Femur (tissue), 1 donor: ENCODE measurements at regions not wholly inside any gene's neighbourhood (a gene's known extent, or its start where the extent isn't known, plus 50 kb on each side); places are given as distances from the start of the nearest gene placed in this dataset.

Experiments
- DNase-seq: peaks from one replicate; pipeline ENCODE4 v3.0.0-alpha.2; 2017

DNA sequence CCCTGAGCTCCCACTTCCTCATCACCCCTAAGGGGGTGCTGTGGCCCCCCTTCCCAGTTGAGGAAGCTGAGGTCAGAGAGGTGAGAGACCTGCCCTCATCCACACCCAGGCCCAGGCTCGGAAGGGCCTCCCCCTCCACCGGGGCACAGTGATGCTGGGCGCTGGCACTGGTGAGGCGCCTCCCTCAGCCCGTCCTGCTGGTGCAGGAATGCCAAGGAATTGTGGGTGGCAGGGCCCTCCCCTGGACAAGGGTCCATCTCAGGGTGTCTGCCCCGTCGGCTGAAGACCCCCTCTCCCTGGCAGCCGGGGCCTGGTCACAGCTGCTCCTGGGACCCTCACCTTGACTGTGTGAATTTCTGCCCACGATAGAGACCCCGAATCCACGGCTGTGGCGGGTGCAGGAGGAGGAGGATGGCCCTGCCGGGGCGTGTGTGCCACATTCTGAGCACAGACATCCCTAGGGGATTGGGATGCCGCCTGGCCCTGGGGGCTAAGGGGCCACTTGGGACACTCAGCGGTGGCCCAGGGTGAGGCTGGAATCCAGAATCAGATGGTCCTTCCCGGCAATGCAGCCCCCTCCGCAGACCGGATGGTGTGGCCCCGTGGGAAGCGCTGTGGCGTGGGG, 70.2 kb upstream of the GATA5 start:
- DNase-seq: no peak

DNA sequence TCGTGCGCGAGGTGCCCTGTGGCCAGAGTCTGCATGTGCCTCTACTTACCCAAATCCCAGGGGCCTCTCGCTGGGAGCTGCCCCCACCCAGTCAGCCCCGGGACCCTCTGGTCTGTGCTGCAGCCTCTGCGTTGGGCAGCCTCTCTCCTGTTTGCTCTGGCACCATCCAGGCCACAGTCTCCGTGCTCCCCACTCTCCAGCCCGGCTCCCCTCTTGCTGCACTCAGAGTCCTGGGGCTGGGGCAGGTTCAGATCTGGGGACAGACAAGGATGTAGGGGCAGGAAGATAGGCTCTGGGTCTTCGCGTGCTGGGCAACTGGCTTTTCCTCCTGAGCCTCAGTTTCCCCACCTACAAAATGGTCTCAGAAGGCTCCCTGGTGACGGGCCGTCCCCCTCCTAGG, 70.8 kb upstream of the GATA5 start:
- DNase-seq: no peak

DNA sequence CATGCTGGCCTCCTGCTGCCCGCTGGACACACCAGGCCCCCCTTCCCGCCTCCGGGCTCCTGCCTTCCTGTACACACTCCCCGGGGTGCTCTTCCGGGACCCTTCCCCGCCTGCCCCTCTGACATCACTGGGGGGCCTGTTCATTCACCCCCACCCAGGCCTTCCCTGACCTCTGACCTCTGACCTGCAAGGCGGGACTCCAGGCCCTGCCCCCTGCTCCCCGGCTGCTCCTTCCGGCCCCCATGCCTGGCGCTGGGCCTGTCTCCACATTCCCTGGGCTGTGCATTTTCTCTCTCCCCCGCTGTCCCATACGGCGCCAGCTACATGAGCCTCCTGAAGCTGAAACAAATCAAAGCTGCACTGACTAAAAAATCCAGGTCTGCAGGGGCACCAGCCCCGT, 71.6 kb upstream of the GATA5 start:
- DNase-seq: no peak

- DNase-seq: no peak
Measured at GRCh38 chr20:62548471-62548870, 72.7 kb upstream of the GATA5 start.

DNA sequence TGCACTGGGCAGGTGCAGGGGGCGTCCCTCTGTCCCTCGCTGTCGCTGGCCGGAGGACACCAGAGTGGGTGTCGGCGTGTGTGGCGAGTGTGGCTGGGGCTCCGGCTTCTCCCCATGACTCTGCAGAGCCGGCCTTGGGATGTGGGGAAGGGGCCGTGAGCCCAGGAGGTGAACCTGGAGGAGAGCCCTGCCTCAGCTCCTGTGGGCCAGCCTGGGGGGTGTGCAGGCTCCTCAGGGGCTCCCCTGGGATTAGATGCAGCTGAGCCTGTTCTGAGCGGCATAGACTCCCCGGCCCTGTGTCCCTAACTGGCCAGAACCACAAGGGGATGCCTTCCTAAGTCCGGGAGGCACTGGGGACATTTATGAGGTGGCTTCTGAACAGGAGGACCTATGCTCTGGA, 73.2 kb upstream of the GATA5 start:
- no peak for DNase-seq

DNA sequence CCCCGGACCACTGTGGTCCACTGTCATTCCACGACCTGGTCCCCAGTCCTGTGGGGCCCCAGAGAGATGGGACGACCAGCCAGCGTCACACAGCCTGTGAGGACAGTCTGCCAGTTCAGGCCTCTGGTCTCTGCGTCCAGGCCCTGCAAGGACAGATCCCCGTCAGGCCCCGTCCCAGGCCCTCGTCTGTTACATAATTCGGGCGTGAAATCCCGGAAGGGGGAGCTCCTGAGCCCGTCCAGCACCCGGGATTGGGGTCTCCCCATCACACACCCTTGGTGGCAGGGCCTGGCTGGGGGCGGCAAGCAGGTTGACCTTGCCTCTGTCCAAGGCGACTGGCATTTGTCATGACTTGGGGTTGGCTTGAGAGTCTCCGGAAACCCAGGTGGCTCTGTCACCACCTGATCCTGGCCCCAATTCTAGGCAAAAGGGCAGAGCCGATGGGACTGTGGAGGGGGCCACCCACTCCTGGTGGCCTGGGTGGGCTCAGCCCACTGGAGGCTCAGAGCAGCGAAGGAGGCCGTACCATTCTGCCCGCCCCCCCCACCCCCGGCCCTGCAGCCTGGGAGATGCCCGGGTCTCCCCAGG, 73.8 kb upstream of the GATA5 start:
- no peak for DNase-seq

DNA sequence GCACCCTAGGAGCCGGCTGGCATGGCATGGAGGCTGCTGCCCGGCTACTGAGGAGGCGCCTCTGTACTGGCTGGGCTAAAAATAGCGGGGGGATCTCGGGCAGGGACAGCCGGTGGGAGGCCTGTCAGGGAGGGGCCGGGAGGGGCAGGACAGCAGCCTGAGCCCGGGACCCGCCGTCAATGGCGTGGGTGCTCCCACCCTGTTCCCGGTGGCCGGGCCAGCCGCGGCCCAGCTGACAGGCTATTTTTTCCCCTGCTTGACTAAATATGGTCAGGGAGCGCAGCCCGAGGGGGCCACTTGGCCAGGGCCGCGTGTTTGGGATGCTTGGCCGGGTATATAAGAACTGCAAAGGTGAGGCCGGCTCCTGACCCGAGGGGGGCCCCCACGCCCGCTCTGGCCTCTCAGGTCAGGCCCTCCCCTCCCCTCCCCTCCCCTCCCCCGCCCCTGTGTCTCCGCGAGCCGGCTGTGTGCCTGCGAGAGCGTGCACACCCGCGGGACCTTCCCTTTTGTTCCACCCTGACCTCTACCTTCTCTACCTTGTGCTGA, 74.4 kb upstream of the GATA5 start:
- DNase-seq: peak; percentile 80

GRCh38 chr20:62551407-62552323, 75.9 kb upstream of the GATA5 start:
- DNase-seq: no peak

GRCh38 chr20:62552613-62553012, 76.8 kb upstream of the GATA5 start:
- DNase-seq: no peak

- DNase-seq: no peak
Measured at GRCh38 chr20:62553136-62553837, 77.5 kb upstream of the GATA5 start.

DNA sequence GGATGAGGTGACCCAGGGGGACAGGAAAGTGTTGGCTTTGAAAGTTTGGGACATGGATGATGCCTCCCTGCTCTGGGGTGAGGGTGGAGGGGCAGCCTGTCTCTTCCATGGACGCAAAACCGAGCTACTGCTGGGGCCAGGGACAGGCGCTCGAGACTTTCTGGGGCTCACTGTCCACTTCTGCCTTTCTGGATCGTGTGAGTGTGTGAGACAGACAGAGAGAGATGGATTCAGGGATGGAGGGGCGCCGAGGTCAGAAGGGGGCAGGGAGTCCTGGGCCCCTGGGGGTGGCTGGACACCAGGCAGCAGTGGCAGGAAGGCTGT, 78.0 kb upstream of the GATA5 start:
- no peak for DNase-seq

DNA sequence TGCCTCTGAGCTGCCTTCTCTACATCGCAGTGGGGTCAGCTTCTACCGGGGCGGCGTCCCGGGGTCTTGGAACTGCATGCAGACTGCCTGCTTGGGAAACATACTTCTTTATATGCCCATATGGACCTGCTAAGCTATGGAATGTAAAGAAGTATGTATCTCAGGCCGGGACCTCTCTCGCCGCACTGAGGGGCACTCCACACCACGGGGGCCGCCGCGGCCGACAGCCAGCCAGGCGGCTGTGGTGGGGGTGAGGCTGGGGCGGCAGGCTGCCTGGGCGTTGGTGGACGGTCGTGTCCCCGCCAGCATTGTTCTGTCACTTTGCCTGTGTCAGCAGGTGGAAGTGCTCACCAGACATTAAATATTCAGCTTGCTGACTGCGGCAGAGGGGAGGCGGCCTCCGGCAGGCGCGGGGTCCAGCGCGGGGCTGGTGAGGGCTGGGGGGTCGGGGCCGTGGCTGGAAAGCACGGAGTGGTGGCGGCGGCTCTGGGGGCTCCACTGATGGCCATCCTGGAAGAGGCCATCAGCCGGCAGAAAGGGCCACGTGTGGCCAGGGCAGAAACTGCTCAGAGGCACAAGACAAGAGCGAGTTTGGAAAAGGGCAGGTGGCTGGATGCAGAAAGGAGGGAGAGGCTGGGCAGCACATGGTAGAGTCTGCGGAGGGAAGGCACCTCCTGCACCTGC, 78.6 kb upstream of the GATA5 start:
- DNase-seq: no peak

GRCh38 chr20:62554898-62555641, 79.3 kb upstream of the GATA5 start:
- no peak for DNase-seq

GRCh38 chr20:62555642-62556420, 80.0 kb upstream of the GATA5 start:
- DNase-seq: no peak

GRCh38 chr20:62557462-62557861, 81.7 kb upstream of the GATA5 start:
- DNase-seq: no peak

DNA sequence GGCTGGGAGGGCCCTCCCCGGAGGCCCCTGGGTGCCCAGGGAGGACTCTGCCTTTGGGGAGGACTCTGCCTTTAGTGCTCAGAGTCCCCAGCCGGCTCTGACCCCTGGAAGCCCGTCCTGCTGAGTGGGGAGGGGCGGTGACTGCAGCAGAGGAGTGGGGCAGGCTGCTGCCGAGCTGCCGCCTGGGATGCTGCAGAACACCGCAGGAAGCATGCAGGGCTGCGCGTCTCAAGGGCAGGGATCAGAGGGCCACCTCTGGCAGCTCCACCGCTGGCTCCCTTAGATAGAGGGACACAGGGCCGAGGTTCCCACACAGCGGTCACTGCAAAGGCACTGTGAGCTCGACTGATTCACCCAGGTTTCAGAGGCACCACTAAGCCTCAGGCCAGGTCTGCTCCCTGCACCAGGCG, 82.2 kb upstream of the GATA5 start:
- no peak for DNase-seq

GRCh38 chr20:62558779-62559178, 83.0 kb upstream of the GATA5 start:
- peak; percentile 85 for DNase-seq

- no peak for DNase-seq
Measured at GRCh38 chr20:62560162-62560561, 82.1 kb upstream of the SLCO4A1 start.

- no peak for DNase-seq
Measured at GRCh38 chr20:62561182-62561581, 81.1 kb upstream of the SLCO4A1 start.

- DNase-seq: no peak
Measured at GRCh38 chr20:62561948-62562347, 80.4 kb upstream of the SLCO4A1 start.

DNA sequence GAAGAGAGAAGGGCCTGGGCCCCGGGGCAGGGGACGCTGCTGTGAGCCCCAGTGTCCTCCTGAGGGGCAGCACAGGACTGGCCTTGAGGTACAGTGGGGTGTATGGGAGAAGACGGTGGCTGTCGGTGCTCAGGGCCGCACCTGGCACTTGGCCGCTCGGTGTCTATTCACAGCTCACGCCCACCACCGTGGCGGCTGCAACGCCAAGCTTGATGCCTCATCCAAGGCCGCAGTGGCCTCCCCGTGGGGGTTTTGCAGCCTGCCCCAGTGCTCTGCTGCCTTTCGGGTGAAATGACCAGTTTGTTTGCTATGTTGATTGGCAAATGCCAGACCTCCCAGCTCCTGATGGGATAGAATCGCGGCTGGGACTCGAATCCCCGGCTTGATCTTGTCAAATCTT, 79.5 kb upstream of the SLCO4A1 start:
- DNase-seq: no peak
